HuH-7 (cell line): ENCODE measurements at regions not wholly inside any gene's neighbourhood (a gene's known extent, or its start where the extent isn't known, plus 50 kb on each side); places are given as distances from the start of the nearest gene placed in this dataset.
A peak's percentile ranks its signal among the peaks of the same experiment; 100 is the strongest.

ENCODE experiments used
- DNase-seq: peaks from one replicate; pipeline ENCODE4 v3.0.0; 2011; ENCODE audit warnings: low spot score

DNA sequence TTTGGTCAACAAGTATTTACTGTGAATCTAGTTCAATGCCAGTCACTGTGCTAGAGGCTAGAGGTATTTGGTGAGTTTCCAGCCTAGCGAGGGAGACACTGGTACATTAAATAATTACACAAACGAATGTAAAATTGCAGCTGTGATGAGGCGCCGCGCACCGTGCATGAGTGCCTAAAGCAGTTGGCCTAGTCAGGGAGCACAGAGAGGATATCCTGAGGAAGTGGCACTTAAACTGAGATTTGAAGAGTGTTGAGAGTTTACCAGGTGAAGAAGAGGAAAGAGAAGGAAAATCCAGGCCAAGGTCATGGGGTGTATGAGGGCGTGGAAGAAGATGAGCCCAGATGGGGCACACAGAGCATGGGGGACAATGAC lies 157.6 kb upstream of the NDUFV2 start:
- DNase-seq: no peak

GRCh38 chr18:8945514-8945913 lies 157.0 kb upstream of the NDUFV2 start:
- DNase-seq: no peak

DNA sequence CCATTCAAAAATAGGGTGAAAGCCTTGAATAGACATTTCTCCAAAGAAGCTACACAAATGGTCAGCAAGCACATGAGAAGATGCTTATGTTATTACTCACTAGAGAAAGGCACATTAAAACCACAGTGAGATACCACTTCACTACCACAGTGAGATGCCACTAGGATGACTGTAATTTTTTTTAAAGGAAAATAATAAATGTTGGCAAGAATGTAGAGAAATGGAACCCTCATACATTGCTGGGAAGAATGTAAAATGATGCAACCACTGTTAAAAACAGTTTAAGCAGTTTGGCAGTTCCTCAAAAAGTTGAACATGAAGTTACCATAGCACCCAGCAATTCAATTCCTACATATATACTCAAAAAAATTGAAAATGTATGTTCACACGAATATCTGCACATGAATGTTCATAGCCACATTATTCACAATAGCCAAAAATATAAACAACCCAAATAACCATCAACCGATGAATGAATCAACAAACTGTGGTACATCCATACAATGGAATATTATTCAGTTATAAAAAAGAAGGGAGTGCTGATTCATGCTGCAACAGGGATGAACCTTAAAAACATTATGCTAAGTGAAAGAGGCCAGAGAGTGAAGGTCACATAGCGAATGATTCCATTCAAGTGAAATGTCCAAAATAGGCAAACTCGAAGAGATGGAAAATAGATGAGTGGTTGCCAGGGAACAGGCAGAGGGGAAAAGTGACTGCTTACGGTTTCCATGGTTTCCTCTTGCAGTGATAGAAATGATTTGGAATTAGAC lies 156.2 kb upstream of the NDUFV2 start:
- DNase-seq: no peak

GRCh38 chr18:8947566-8947965 lies 154.9 kb upstream of the NDUFV2 start:
- no peak for DNase-seq

DNA sequence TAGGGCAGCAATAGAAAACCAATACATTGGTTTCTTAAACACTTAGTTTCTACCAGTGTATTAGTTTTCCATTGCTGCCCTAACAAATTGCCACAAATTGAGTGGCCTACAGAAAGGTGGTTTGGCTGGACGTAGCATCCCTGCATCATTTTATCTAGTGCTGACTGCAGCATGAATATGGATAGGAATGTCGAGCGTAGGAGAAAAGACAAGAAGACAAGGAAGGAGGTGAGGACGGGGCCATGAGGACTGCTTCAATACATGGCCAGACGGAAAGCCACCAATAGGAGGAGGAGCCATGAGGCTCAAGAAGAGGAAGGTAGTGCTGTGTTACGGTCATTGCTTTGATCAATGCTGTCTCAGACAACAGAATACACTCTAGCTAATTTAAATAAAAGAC lies 154.5 kb upstream of the NDUFV2 start:
- no peak for DNase-seq

DNA sequence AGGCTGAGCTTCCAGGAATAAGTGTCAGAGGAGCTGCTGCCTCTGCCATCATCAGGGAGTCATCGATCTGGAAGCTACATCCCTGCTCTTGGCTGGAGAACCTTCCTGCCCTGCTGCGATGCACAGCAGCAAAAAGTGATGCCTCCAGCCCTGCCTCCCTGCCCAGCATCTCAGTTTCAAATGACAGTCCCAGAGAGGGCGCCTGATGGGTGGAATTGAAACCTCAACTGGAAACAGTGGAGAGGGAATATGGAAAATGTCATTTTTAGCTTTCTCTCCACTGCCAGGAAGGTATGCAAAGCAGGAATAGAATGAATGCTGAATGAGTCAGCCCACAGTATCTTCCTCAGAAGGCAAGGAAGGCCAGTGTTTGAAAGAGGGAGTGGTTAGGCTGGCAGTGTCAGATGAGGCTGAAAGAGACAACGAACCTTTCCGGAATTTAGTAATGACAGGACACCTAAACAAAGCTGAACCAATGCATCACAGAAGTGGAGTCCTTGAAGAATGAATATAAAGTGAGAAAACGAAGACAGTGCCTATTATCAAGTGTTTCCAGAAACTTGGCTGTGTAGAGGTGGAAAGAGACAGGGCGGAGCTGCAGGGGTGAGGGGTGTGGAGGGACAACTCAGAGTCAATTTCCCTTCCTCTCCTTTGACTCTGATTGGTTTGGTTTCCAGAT lies 153.9 kb upstream of the NDUFV2 start:
- DNase-seq: no peak

- DNase-seq: no peak
Measured at GRCh38 chr18:8949206-8949605, 153.3 kb upstream of the NDUFV2 start.

DNA sequence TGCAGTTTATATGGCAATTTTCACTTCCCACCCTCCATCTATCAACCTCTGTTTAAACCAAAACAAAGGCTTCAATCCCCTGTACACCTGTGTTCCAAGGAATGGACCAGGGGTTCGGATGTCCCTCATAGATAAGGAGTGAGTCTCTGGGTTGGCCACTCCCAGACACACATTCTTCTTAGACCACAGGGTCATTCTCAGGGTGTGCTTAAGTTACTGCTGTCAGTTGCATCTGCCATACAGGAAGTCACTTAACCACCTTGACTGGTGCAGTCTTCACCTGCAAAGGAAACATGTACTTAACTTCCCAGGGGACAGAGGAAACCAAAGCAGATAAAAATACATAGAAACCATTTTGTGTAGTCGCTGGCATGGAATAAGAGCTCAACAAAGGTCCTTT lies 151.0 kb upstream of the NDUFV2 start:
- DNase-seq: no peak

GRCh38 chr18:8952174-8952573 lies 150.3 kb upstream of the NDUFV2 start:
- DNase-seq: no peak

- DNase-seq: no peak
Measured at GRCh38 chr18:8952769-8953760, 149.4 kb upstream of the NDUFV2 start.

GRCh38 chr18:8957731-8958130 lies 144.8 kb upstream of the NDUFV2 start:
- no peak for DNase-seq

DNA sequence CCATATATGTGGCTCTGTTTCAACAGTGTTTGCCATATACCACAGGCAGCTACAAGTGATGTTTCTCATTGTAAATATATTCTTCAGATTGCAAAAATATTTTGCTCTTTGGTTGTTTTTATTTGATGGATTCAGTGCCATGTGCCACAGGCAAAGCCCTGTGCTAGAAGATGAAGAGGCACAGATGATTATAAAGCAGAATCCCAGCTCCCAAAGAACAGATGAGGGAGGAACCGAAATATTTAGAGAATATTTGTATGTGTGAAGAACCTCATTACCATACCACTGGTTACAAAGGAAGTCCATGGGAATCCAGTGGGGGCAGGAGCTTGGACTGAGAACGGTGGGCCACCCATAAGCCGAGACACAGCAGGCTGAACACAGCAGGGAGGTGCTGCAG lies 143.8 kb upstream of the NDUFV2 start:
- no peak for DNase-seq

DNA sequence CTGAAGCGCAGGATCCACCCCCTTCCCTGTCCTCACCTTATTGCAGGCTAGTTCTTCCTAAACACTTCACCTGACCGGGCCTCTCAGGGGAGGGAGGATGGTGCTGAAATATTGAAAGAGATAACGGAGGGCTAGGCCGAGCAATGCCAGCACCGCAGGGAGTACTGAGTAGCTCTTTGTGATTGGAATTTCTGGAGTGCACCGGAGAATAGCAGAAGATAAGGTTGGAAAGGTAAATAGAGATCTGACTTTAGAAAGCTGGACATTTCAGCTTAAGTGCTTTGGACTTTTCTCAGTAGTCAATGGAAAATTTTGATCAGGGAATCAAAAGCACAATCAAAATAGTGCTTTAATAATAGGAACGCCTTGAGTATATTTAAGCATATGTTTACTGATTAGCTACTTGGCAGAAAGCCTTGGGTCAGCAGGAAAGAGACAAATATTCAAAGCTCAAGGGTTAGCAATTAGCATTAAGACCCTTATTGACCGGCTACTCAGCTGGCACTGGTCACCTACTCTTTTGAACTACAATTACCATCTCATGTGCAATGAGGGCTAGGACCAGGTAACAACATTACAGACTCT lies 142.9 kb upstream of the NDUFV2 start:
- peak; percentile 72 for DNase-seq

GRCh38 chr18:8960740-8961657 lies 141.5 kb upstream of the NDUFV2 start:
- DNase-seq: peak; percentile 73

DNA sequence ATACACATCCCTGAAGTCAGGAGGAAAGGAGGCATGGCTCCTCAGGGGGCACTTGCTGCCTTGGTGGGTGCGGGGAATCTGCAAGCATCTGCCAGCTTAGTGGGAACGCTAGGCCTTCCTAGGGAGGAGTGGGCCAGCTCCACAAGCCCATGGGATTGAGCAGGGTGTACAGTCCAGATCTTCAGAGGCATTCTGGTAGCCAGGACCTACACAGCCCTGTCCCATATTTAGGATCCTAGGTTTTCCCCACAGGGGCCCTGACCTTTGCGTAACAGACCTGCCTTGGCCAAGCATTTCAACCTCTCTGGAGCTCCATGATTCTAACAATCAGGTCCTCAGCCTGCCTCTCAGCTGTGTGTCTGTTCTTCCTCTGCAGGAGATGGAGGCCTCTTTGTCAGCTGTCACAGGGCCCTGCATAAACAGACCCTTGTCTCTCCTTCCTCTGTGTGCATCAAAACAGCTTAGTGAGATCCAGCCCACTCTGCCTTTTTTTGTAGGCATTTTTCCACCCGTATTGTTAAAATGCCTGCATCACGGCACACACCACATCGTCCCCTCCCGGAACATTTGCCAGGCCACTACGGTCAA lies 140.2 kb upstream of the NDUFV2 start:
- DNase-seq: no peak

DNA sequence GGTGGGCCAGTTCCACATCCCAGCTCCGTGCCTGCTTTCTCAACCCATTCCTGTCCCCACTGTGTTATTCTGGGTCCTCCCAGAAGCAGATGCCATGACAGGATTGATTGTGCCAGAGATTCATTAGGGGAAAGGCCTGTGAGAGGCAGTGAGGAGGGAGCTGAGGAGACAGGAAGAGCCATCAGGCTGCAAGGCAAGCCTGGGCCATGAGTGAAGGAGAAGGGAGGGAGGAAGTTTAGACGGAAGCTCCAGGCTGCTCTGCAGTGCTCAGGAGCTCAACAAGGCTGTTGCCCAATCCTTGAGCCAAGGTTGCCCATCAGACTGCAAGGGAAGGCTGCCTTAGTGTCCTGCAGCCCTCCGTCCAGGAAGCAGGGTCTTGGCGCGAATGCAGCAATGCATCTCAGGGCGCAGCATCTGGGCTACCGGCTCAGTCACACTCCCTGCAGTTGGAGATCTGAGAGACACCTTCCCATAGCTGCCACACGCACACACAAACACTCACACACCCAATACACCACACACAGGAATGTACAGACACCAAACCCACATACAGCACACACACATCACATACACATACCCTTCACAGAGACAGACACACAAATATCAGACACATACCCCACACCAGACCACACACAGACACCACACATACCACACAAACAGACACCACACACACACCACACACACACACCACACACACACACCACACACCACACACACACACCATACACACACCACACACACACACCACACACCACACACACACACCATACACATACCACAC lies 139.5 kb upstream of the NDUFV2 start:
- DNase-seq: no peak

DNA sequence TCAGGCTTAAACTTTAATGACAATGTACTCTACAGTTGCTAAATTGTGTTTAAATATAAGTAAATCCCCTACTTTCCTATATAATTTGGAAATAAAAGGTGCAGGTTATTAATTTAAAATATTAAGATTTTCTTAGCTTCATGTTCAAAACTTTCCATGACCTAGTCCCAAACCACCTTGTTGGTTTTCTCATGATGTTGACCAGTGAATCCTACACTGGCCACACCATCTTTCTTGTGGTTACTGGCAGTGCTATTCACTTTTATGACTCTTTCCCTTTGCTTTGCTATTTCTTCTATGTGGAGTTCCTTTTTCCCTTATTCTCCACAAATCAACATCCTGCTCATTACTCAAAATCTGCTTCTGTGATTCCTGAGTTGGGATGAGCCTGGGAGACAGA lies 138.6 kb upstream of the NDUFV2 start:
- DNase-seq: no peak

- no peak for DNase-seq
Measured at GRCh38 chr18:8965398-8965797, 137.1 kb upstream of the NDUFV2 start.

GRCh38 chr18:8966821-8967220 lies 135.7 kb upstream of the NDUFV2 start:
- DNase-seq: no peak

DNA sequence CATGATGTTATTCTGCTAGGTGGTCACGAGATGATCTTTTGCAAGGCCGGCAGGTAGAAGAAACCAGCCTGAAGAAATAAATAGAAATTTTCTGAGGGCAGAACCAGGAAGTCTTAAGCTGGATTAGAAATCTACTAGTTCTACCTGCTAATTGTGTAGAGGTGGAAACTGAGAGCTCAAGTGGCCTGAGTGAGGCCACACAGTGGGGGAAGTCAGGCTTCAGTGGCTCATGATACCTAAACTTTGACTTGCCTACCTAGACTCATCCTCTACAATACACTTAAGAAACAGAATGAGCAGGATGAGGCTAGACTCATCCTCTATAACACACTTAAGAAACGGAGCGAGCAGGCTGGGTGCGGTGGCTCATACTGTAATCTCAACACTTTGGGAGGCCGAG lies 134.9 kb upstream of the NDUFV2 start:
- no peak for DNase-seq
